Islet precursor cell (in vitro differentiated cells): ENCODE measurements at regions not wholly inside any gene's neighbourhood (a gene's known extent, or its start where the extent isn't known, plus 50 kb on each side); places are given as distances from the start of the nearest gene placed in this dataset.
"Not testable (repeated sequence)": the region's sequence is repeated elsewhere in the genome, so short reads cannot be mapped to it uniquely, and the experiment has no call there.

Experiments
- DNase-seq: peaks from one replicate; pipeline ENCODE4 v3.0.0-alpha.2; 2018

DNA sequence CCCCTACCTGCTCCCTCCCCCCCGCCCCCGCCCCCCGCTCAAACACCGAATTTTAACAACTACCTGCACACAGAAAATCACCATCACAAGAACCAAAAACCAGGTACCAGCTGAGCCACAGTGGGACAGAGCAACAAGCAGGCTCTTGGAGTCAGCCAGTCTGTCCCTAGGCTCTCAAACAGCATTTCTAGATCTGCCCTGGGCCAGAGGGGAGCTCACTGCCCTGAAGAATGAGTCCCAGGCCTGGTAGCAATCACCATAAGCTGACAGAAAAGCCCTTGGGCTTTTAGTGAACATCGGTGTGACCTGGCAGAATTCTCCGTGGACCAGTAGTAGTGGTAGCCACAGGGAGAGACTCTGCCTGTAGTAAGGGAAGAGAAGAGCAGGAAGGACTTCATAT is 58.3 kb downstream of the C11orf87 start:
- DNase-seq = peak; percentile 74

DNA sequence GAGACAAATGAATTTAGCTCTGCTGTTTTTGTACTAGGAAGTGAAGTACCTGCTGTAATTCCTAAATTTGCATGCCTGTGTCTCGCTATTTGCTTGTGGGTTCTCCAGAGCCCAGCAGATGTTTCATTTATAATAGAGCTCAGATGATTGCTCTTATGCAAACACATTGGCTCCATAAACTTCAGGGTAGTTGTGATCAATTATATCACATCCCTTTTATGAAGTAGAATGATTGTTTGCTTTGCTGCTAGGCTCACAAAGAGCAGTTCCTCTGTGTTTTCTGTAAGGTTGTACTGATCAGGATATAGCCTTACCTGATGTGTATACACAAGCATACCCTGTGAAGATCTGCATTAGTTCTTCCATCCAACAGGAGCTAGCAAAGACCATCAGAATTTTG is 64.1 kb downstream of the C11orf87 start:
- no peak for DNase-seq

DNA sequence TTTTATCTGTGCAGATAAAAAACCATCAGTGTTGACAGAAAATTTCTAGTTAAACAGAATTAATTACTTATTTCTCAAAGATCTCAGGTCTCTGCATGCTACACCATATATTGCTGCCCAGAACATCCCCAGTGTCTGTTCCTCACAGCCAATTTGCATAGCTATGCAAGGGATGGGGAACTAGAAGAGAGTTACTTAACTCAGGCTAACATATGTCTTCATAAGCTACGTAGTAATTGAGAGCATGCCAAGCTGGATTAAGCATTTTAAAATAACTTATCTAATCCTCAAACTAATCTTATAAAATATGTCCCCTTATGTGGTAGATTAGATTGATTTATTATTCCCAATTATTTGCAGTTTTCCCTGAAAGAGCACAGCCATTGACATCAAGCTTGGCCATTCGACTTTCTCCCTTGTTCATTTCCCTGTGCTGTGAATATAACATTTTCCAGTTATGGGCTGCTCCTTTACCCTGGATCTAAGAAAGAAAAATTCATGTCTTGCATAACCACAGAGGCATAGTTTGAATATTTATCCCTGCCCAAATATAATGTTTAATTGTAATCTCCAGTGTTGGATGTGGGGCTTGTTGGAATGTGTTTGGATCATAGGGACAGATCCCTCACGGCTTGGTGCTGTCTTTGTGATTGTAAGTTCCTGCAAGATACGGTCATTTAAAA is 69.1 kb downstream of the C11orf87 start:
- no peak for DNase-seq

DNA sequence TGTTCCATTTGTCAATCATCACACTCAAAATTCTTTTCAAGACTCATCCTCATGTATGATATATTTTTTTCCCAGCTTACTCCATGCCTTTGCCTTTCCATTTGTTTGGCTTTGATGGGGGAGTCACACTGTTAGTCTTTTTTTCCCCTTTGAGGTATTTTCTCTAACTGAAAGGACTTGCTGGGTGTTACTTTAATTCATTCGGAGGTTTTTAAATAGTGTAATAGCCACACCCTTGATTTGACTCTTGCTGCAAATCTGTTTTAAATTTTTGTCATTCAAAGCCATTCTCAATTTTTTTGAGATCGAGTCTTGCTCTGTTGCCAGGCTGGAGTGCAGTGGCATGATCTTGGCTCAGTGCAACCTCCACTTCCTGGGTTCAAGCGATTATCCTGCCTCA is 84.1 kb downstream of the C11orf87 start:
- no peak for DNase-seq

DNA sequence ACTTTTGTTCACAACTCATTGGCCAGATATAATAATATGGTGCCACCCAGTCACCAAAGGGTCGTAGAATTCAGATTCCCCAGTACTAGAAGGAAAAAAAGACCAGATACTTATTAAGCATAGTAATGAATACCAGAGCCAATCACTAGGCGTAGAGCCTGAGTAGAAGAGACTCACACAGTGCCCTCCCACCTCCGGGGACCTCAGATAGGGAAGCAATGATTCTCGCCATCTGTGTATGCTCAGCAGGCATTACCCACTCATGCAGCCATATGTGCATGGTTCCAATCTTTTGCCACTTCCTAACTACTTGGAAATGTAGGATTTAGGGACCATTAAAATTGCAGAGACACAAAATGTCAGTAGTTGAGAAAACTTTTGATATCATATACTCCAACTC is 85.3 kb downstream of the C11orf87 start:
- DNase-seq = no peak

DNA sequence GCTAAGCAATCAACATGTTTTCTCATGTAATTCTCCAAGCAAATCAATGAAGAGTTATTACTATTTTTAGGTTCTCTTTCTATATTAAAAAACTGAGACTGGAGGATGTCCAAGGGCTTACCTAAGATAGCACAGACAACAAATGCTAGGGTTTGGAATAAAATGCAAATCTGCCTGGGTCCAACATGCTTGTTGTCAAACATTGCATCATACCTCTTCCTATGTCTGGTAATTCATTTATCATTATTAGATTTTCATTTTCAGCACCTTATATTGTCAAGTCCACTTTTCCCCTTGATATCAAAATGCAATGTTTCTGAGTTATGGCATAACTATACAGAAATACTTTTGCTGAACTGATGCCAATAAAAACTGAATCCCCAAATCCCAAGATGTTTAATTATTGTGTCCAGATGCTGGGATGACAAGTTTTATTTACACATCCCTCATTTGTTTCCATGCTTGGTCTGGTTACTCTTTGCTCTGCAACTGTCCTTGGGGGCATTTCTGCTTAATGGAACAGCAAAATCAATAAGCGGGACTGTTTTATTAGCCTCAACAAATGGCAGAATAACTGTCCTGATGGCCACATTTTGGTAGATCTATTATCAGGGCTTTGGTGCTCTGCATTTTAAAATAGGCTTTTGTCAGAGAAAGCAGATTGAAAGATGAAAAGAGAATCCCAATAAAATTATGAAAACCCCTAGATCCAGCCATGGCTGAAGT is 86.0 kb downstream of the C11orf87 start:
- DNase-seq = no peak

DNA sequence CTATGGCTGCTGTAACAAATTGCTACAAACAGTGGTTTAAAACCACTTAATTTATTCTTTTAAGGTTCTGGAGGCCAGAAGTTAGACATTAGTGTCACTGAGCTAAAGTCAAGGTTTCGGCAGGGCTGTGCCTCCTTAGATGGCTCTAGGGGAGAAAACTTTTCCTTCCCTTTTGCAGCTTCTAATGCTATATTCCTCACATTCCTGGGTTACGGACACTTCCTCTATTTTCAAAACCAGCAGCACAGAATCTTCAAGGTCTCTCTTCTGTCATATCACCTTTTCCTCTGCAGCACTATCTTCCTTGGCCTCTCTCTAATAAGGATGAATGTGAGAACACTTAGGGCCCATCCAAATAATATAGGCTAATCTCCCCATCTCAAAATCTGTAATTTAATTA is 87.0 kb downstream of the C11orf87 start:
- no peak for DNase-seq

DNA sequence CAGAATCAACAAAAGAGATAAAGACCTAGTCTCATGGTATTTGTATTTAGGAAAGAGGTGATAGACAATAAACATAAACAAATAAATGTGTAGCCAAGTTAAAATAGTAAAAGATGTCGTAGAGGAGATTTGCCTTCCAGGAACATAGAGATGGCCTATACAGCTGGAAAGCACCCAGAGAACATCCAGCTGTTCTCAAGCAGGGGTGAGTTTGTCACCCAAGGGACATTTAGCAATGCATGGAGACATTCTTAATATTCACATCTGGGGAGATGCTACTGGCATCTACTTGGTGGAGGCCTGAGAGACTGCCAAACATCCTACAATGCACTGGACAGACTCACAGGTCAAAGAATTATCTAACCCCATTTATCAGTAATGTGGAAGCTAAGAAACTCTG is 88.3 kb downstream of the C11orf87 start:
- DNase-seq = no peak

DNA sequence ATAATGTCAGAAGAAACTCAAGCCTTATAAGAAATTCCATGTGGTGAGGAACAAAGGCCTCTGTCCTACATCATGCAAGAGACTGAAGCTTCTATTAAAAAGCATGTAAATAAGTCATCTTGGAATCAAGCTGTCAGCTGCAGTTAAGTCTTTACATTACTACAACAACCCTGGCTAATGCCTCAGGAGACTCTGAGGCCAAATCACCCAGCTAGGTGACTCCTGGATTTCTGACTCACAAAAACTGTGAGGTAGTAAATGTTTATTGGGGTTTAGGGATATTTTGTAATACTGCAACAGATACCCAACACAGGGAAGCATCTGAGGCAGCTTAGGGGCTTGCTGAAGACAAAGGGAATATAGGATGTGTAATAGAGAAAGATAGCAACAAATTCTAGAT is 89.6 kb downstream of the C11orf87 start:
- DNase-seq = no peak

DNA sequence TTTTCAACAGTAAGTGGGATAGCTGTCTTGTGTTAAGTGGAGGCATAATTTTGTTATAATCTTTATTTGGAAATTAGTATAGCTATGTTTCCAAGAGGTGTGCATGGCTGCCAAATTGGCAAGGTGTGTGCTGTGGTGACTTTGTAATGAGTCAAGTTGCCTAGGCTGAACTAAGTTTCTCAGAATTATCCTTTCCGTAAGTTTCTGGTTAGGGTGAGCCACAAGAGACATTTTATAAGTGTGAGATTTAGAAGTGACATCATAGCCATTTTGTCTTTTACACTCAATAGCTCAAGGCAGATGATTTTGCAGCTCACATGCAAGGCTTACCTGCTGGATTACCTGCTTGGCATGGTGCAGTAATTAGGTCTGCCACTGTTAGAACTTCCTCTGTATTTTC is 90.3 kb downstream of the C11orf87 start:
- no peak for DNase-seq

DNA sequence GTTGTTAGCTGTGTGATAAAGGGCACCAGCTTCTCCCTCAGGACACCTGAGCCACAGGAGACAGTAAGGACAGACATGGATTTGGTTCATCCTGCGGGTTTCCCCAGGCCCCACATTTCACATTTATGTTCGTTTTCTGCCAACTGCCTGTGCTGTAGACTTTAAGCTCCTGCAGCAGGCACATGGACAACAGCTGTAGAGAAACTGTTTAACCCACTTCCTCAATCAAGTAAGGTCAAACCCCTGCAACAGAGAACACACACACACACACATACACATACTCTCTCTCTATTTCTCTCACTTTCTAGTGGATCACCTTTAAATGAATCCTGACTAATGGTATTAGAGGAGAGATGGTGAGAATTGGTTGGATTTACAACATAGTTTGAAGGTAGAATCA is 90.7 kb downstream of the C11orf87 start:
- no peak for DNase-seq

DNA sequence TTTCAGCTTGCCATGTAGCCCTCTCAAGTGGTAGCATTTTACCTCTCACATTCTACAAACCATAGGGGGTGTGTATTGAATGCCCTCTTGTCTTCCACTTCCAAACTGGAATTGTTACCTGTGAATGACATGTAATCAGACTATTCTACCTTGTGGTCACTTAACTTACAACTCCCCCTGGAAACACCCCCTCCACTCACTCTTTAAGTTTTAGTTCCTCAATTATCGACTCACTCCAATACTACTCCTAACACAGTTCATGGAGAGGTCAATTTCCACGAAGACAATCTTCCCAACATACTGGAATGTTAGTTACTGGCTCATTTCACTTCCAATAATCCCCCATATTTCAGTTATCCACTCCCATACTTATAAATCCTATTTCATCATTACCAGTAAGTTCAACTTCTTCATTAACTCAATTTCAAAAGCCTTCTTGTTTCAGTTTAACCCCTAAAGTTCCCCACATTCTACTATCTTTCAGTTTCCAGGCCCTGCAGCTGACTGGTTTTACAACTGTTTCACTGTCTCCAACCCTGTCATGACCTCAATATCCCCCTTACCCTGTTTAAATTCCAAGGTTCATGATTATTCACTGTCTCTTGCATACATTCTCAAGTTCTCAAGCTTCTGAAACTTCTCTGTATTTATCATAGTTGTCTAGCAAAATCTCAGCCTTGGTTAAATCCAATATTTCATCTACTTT is 92.5 kb downstream of the C11orf87 start:
- no peak for DNase-seq

DNA sequence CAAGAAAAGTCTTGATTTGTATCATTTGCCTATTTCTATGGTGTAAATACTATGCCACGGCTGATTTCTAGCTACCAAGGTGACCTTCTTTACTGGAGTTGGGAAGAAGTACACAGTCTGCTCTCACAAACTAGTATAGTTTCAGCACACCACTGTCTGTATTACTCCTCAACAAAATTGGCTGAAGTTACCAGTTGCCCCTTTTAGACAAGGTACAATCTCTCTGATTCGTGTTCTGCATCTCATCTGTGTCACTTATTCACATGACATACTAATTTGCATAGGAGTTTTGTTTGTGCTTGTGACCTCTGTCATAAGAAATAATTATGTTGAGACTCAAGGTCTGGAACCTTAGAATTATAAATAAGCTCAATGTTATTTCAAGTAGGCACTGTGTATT is 97.3 kb downstream of the C11orf87 start:
- no peak for DNase-seq

DNA sequence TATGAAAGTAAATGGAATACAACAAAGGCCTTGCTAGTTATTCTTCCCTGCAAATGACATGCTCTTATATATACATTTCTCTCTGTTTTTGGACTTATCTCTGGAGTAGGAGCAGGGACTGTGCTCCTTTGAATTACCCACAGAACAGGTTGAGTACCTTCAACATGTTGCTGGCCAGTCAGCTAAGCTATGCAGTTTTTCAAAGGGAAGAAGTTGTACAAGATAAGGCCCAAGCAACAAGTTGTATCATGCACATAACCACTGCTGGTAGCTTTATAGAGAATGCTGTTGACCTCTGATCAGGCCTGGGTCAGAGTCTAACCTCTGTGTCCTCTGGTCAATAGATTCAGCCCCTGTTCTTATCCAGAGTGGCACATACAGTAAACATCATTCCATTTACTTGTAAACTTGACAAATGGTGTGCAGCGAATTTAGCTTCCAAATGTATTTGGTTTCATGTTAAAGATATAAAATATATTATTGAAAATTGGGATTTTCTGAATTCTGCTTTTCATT is 99.6 kb downstream of the C11orf87 start:
- no peak for DNase-seq

DNA sequence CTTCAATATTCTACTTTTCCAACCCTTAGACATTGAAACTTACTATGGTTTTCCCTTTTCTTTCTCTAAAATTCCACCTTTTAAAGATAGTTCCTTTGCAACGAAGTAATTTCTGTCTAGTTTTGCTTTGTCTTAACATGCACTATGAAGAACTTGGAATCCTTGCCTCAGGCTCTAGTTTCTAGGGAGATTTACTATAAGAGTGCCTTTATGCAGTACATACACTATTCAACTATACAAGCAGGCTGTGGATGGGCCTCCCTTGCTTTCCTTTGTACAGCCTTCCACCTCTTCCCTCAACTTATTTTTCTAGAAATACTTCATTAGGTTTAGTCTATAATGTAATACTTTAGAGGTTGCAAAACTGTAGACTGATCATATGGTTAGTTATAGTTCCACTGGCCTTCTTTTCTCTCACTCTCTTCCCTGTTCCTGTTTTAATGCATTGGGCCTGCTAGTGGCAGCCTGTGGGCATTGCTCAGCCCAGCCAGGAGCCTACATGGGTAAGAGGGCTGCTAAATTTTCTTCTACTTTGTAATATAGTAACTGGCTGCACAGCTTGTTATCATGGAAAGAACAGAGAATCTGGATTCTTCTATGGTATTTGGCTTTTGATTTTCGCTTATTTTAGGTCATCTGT is 100.2 kb downstream of the C11orf87 start:
- DNase-seq = no peak

DNA sequence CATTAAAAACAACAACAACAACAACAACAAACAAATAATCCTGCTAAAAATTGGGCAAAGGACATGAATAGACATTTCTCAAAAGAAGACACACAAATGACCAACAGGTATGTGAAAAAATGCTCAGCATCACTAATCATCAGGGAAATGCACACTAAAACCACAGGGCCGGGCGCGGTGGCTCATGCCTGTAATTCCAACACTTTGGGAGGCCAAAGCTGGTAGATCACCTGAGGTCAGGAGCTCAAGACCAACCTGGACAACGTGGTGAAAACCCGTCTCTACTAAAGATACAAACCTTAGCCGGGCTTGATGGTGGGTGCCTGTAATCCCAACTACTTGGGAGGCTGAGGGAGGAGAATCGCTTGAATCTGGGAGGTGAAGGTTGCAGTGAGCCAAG is 103.6 kb downstream of the C11orf87 start:
- DNase-seq = not testable (repeated sequence)

DNA sequence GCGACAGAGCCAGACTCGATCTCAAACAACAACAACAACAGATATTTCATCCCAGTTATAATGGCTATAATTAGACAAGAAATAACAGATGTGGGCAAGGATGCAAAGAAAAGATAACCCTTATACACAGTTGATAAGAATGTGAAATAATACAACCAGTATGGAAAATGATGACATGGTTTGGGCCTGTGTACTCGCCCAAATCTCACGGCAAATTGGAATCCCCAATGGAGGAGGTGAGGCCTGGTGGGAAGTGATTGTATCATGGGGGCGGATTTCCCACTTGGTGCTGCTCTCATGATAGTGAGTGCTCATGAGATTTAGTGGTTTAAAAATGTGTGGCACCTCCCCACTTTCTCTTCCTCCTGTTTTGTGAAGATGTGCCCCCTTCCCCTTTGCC is 104.1 kb downstream of the C11orf87 start:
- DNase-seq = no peak

DNA sequence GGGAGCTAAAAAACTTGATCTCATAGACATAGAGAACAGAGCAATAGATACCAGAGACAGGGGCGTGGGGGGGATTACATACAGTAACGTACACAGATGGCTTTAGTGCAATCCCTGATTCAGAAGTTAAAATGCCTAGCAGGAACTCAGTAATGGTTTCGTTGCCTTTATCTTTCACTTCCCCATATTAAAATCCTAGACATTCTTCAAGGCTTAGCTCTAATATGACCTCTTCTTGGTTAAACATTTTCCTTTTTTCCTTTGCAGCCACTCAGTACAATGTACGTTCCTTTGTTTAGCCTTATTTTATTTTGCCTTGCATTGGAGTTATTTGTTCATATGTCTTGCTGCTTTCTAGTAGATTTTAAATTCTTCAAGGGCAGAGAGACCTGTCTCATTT is 104.9 kb downstream of the C11orf87 start:
- DNase-seq = no peak

DNA sequence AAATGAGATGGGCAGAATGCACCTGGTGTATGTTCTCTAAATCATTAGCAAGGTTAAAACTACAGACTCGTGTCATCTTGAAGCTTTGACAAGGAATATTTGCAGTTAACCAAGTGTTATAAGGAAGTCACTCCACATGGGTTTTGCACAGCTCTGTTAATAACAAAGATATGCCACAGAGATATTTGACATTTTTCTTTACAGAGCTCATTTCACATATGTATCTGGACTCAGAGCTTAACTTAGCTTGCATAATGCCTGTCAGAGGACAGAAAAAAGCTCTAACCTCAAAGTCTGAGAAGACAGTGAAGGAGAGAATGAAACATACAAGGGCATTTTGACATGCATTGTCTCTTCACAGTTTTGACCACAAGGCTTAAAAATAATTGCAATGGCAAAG is 105.5 kb downstream of the C11orf87 start:
- DNase-seq = no peak

DNA sequence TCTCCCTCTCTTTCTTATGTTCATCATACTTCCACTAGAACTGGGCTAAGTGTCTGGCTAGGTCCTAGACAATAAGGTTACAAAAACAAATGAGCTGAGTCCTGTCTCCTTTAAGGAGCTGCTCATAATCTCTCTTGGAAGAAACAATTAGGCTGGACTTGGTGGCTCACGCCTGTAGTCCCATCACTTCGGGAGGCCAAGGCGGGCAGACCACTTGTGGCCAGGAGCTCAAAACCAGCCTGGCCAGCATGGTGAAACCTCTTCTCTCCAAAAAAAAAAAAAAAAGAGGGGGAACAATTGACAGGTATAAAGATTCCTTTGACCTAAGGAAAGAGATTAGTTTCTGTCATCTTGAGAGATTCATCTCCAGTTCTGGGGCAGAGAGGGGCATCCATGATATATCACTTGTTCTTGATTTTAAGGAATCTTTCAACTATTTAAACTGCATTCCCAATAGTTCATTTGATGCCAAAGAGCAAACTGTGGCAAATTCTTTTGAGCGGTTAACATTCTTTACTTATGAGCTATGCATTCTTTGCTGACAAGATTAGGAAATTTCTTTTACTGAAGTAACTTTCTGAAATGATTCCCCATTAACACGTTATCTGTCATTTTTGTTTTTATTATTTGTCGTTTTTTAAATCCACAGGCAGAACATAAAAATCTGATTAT is 125.5 kb downstream of the C11orf87 start:
- no peak for DNase-seq

DNA sequence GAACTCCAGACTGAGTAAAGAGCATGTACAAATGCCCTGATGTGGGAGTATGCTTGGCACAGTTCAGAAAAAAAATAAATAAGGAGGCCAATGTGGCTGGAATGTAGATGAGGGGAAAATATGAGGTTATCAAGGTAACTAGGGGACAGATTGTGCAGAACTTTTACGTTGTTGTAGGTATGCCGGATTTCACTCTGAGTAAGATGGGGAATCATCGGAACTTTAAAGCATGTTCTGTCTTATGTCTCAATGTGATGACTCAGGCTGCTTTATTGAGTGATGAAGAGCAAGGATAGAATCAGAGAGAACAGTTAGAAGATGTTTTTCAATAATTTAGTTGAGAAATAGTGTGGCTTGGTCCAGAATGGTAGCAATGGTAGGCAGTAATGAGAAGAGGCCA is 130.4 kb downstream of the C11orf87 start:
- no peak for DNase-seq

DNA sequence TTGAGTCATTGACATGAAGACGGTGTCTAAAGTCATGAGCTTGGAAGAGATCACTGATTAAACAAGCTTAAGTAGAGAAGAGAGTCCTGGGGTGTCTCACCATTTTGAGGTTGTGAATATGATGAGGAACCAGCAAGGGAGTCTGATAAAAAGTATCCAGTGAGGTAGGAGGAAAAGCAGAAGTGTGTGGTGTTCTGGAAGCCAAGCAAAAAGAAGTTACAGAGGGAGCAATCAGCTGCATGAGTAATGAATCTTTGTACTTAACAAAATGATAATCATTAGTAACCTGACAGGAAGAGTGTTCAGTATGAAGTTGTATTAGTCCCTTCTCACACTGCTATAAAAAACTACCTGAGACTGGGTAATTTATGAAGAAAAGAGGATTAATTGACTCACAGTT is 131.3 kb downstream of the C11orf87 start:
- DNase-seq = no peak

DNA sequence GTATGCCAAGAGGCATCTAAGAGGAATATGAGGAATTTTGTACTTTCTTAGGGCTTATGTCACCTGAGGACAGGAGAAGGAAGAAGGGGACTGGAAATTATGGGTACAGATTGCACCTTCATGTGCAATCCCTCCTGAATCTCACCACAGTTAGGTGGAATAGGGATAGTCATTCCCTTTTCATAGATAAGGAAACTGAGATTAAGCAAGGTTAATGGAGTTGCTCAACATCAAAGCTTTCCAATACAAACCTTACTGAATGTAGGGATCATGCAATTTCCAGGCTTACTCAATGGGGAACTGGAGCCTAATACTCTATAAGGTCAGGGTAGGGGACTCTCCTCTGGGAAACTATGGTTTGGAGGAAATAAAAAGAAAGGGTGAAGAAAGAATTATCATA is 133.0 kb downstream of the C11orf87 start:
- no peak for DNase-seq
